CD4-positive, CD25-positive, alpha-beta regulatory T cell (primary cell): ENCODE measurements at regions not wholly inside any gene's neighbourhood (a gene's known extent, or its start where the extent isn't known, plus 50 kb on each side); places are given as distances from the start of the nearest gene placed in this dataset.

ENCODE experiments used
- ATAC-seq, 2 donors: fragments of 150-1000 bp; cut with Tn5 transposase; one replicate each; pipeline ENCODE4 v1.10.0; 2021; ENCODE audit warnings: low read depth in 2 of 2, moderate number of reproducible peaks in 2 of 2, moderate library complexity in 1 of 2
- DNase-seq, 3 donors: peaks; one replicate each; pipeline versions ENCODE4 v3.0.0 to v3.0.0-alpha.2; 2012 to 2022; ENCODE audit warnings: mixed read lengths in 1 of 3
- H3K27ac ChIP-seq: one replicate; pipeline ENCODE4 v1.7.0; 2013; ENCODE audit warnings: mild to moderate bottlenecking, low read length; ENCODE audit not compliant: insufficient read depth, poor library complexity, severe bottlenecking
- H3K27me3 ChIP-seq: one replicate; pipeline ENCODE4 v1.7.0; 2013; ENCODE audit warnings: low read length; ENCODE audit not compliant: control insufficient read depth, insufficient read depth
- H3K36me3 ChIP-seq: one replicate; pipeline ENCODE4 v1.7.0; 2013; ENCODE audit warnings: mild to moderate bottlenecking, low read length, moderate library complexity; ENCODE audit not compliant: control insufficient read depth, insufficient read depth
- H3K4me1 ChIP-seq: 2 replicates; pipeline ENCODE4 v1.7.0; 2013; ENCODE audit warnings: mild to moderate bottlenecking, low read length; ENCODE audit not compliant: insufficient read depth, control insufficient read depth, poor library complexity, severe bottlenecking
- H3K4me3 ChIP-seq: one replicate; pipeline ENCODE4 v1.7.0; 2013; ENCODE audit warnings: low read depth, mild to moderate bottlenecking, low read length, moderate library complexity
- H3K9me3 ChIP-seq, 2 experiments: 1 replicate in 1 of 2; 2 replicates in 1 of 2; pipeline ENCODE4 v1.7.0; 2013; ENCODE audit warnings: low read length in 2 of 2, mild to moderate bottlenecking in 1 of 2, moderate library complexity in 1 of 2; ENCODE audit not compliant: control insufficient read depth in 2 of 2
- H3K27ac Mint-ChIP-seq, 3 donors: one replicate each; pipeline ENCODE4 v1.8.0; 2020 to 2022; ENCODE audit warnings: mild to moderate bottlenecking in 3 of 3, mixed read lengths in 3 of 3, moderate library complexity in 2 of 3
- H3K27me3 Mint-ChIP-seq: one replicate; pipeline ENCODE4 v1.8.0; 2022; ENCODE audit warnings: mild to moderate bottlenecking, mixed read lengths
- H3K36me3 Mint-ChIP-seq: one replicate; pipeline ENCODE4 v1.8.0; 2020; ENCODE audit warnings: mixed read lengths
- H3K4me1 Mint-ChIP-seq, 4 donors: one replicate each; pipeline ENCODE4 v1.8.0; 2020 to 2022; ENCODE audit warnings: mixed read lengths in 4 of 4, mild to moderate bottlenecking in 1 of 4
- H3K4me3 Mint-ChIP-seq, 4 donors: one replicate each; pipeline ENCODE4 v1.8.0; 2020 to 2022; ENCODE audit warnings: mild to moderate bottlenecking in 4 of 4, mixed read lengths in 4 of 4, moderate library complexity in 3 of 4
- H3K9me3 Mint-ChIP-seq, 7 donors: one replicate each; pipeline ENCODE4 v1.8.0; 2020 to 2022; ENCODE audit warnings: mixed read lengths in 7 of 7, mild to moderate bottlenecking in 3 of 7, moderate library complexity in 2 of 7

DNA sequence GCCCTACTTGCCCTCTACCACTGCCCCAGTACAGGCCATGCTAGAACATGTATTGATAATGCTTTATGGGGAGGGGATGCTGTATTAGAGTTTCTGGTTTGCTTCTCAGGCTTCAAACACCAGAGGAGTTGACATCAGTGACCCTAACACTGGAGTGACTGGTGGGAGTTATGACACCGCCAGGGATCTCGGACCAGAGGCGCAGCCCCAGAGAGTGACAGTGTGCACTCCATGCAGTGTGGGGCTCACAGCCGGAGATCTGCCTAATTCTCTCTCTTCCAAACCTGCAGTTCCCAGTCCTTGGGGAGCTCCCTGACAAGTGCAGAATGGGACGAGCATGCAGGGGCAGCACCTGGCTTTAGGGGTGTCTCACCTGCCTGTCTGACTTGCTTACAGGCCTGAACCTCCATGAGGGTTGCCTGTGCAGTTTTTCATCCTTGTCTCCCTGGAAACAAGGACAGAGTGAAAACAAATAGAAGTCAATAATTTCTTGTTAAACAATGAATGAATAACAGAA, 244.9 kb upstream of the MYT1L start:
- Histone ChIP-seq H3K4me3 (no peak overlapping the region), H3K27me3 (no peaks in the 10 kb centered on the region), H3K9me3 (peaks cover 0 to 3% of the 10 kb centered on the region in 2 experiments), H3K36me3 (no peaks in the 10 kb centered on the region), H3K27ac (no peak overlapping the region), H3K4me1 (no peaks in the 10 kb centered on the region)
- Mint-ChIP-seq H3K36me3 (no peaks in the 10 kb centered on the region), H3K4me1 (no peaks in the 10 kb centered on the region), H3K4me3 (no peak overlapping the region), H3K27ac (no peak overlapping the region), H3K27me3 (no peaks in the 10 kb centered on the region), H3K9me3 (no peaks in the 10 kb centered on the region)
- no peak for DNase-seq
- ATAC-seq: no peak

DNA sequence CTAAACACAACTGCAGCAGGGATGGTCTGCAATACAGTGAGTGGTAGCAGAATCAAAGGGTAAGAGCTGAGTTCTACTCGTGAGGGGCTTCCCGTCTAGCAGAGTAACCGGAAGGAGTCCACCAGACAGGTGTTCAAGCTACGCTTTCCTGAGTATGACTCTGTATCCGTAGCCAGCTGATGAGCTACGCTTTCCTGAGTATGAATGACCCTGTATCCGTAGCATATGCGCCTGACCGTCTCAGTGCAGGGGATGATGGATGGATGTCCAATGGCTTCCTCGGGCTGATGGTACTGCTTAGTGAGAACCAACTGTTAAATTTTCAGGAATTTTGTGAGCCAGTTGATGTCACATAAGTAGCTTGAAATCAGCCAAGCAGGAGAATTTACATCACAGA, 244.1 kb upstream of the MYT1L start:
- H3K4me1 Mint-ChIP-seq: no peaks in the 10 kb centered on the region
- H3K27me3 Mint-ChIP-seq: no peaks in the 10 kb centered on the region
- Histone ChIP-seq H3K27me3 (no peaks in the 10 kb centered on the region), H3K4me1 (no peaks in the 10 kb centered on the region), H3K27ac (no peak overlapping the region), H3K4me3 (no peak overlapping the region), H3K36me3 (no peaks in the 10 kb centered on the region), H3K9me3 (peaks cover 0 to 3% of the 10 kb centered on the region in 2 experiments)
- H3K4me3 Mint-ChIP-seq: no peak overlapping the region
- H3K36me3 Mint-ChIP-seq: no peaks in the 10 kb centered on the region
- H3K27ac Mint-ChIP-seq: no peak overlapping the region
- DNase-seq (no peak), ATAC-seq (no peak)
- H3K9me3 Mint-ChIP-seq: peaks cover 0 to under 1% (median 0%) of the 10 kb centered on the region in 7 donors

GRCh38 chr2:2574401-2575180, 243.5 kb upstream of the MYT1L start:
- Mint-ChIP-seq H3K27ac (no peak overlapping the region), H3K9me3 (peaks cover 0 to 3% (median 0%) of the 10 kb centered on the region in 7 donors), H3K4me3 (no peak overlapping the region), H3K27me3 (no peaks in the 10 kb centered on the region), H3K4me1 (no peaks in the 10 kb centered on the region), H3K36me3 (no peaks in the 10 kb centered on the region)
- Histone ChIP-seq H3K4me1 (no peaks in the 10 kb centered on the region), H3K4me3 (no peak overlapping the region), H3K9me3 (peaks cover 0 to 3% of the 10 kb centered on the region in 2 experiments), H3K27me3 (no peaks in the 10 kb centered on the region), H3K36me3 (no peaks in the 10 kb centered on the region), H3K27ac (no peak overlapping the region)
- DNase-seq: no peak
- no peak for ATAC-seq

- H3K27ac Mint-ChIP-seq: no peak overlapping the region
- ATAC-seq: no peak
- Histone ChIP-seq H3K36me3 (no peaks in the 10 kb centered on the region), H3K27ac (no peak overlapping the region), H3K4me1 (no peaks in the 10 kb centered on the region), H3K4me3 (no peak overlapping the region), H3K9me3 (peaks cover 0 to 3% of the 10 kb centered on the region in 2 experiments), H3K27me3 (no peaks in the 10 kb centered on the region)
- H3K9me3 Mint-ChIP-seq: peaks cover 0 to 3% (median 0%) of the 10 kb centered on the region in 7 donors
- DNase-seq: peak in 1 of 3 donors; percentile 5
- no peaks in the 10 kb centered on the region for H3K27me3 Mint-ChIP-seq
- H3K36me3 Mint-ChIP-seq: no peaks in the 10 kb centered on the region
- no peaks in the 10 kb centered on the region for H3K4me1 Mint-ChIP-seq
- H3K4me3 Mint-ChIP-seq: no peak overlapping the region
Measured at GRCh38 chr2:2573658-2574293, 242.7 kb upstream of the MYT1L start.

GRCh38 chr2:2573205-2573604, 242.1 kb upstream of the MYT1L start:
- H3K36me3 ChIP-seq: no peaks in the 10 kb centered on the region
- no peaks in the 10 kb centered on the region for H3K27me3 Mint-ChIP-seq
- no peak overlapping the region for H3K27ac Mint-ChIP-seq
- H3K9me3 ChIP-seq: peaks cover 0 to 3% of the 10 kb centered on the region in 2 experiments
- no peaks in the 10 kb centered on the region for H3K36me3 Mint-ChIP-seq
- H3K27me3 ChIP-seq: no peaks in the 10 kb centered on the region
- no peak for DNase-seq
- ATAC-seq: no peak
- H3K4me3 Mint-ChIP-seq: no peak overlapping the region
- no peak overlapping the region for H3K27ac ChIP-seq
- H3K9me3 Mint-ChIP-seq: peaks cover 0 to 3% (median 0%) of the 10 kb centered on the region in 7 donors
- H3K4me1 Mint-ChIP-seq: no peaks in the 10 kb centered on the region
- H3K4me3 ChIP-seq: no peak overlapping the region
- no peaks in the 10 kb centered on the region for H3K4me1 ChIP-seq

GRCh38 chr2:2572393-2573204, 241.5 kb upstream of the MYT1L start:
- no peak overlapping the region for H3K27ac Mint-ChIP-seq
- H3K36me3 Mint-ChIP-seq: no peaks in the 10 kb centered on the region
- Histone ChIP-seq H3K27ac (no peak overlapping the region), H3K4me3 (no peak overlapping the region), H3K27me3 (no peaks in the 10 kb centered on the region), H3K9me3 (peaks cover 0 to 3% of the 10 kb centered on the region in 2 experiments), H3K4me1 (no peaks in the 10 kb centered on the region), H3K36me3 (no peaks in the 10 kb centered on the region)
- H3K9me3 Mint-ChIP-seq: peaks cover 0 to 3% (median 0%) of the 10 kb centered on the region in 7 donors
- ATAC-seq: no peak
- H3K4me3 Mint-ChIP-seq: no peak overlapping the region
- no peaks in the 10 kb centered on the region for H3K27me3 Mint-ChIP-seq
- H3K4me1 Mint-ChIP-seq: no peaks in the 10 kb centered on the region
- no peak for DNase-seq

DNA sequence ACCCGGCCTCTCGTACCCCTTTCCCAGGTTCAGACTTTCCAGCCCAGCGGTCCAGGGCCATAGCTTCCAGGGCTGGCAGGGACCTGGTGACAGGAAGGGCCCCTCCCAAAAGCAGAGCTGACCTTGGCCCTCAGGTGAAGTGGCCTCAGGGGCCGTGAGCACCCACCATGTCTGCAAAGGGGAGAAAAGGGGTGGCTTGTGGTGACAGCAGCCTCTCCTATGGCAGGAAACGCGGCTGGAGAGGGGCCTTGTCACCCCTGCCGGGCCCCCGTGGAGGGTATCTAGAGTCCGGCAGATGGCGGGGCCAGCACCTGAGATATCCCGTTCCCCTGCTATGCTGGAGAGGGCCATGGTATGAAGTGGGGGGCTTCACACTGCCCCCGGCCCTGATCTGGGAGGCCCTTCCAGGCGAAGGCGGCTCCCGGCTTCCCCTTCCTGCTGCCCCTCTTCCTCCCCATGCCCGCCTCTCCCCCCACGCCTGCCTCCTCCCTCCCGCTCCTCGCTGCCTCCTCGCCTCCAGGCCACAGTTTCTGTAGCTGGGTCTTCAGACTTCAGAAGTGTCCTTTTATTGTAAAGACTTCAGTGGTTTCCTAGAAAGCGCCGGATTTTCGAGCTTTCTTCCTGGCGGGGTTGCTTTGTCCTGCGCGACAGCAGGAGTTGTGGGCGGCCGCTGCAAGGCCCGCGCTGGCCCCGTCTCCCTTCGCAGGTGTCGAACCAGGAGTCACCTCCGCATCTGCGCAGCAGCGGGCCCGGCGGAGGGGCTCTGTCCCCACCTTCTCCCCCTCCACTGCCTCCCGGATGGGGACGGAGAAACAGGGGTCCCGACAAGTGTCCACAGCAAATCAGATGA, 240.5 kb upstream of the MYT1L start:
- Histone ChIP-seq H3K9me3 (peaks cover 0 to 3% of the 10 kb centered on the region in 2 experiments), H3K4me3 (no peak overlapping the region), H3K36me3 (no peaks in the 10 kb centered on the region), H3K27me3 (no peaks in the 10 kb centered on the region), H3K4me1 (no peaks in the 10 kb centered on the region), H3K27ac (no peak overlapping the region)
- Mint-ChIP-seq H3K27ac (no peak overlapping the region), H3K9me3 (peaks cover 0 to 3% (median 0%) of the 10 kb centered on the region in 7 donors), H3K27me3 (no peaks in the 10 kb centered on the region), H3K4me3 (no peak overlapping the region), H3K36me3 (no peaks in the 10 kb centered on the region), H3K4me1 (no peaks in the 10 kb centered on the region)
- no peak for ATAC-seq
- no peak for DNase-seq
